ENCODE measurements at regions not wholly inside any gene's neighbourhood (a gene's known extent, or its start where the extent isn't known, plus 50 kb on each side); places are given as distances from the start of the nearest gene placed in this dataset.

- DNase-seq (ENCODE audit: low read depth, low spot score) = no peak
Measured at GRCh38 chr18:27632706-27633105, 447.6 kb upstream of the CHST9 start.

DNA sequence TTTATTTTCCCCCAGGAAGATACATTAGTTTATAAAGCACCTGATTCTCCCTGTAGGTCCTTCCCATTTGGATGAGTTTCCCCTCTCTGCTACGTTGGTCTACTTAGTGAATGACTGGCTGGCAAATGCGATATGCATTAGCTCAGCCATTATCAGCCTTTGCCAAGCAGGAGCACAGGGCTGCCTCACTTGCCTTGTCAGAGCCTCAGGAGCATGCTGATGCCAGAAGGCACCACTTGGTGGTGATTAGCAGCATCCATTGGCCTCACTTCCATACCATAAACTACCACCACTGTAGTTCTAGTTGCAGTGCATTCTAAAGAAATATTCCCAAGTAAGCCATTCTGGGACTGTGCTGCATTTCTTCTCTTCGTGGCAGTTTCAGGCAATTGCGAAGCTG, 442.8 kb upstream of the CHST9 start:
- no peak for DNase-seq (ENCODE audit: low read depth, low spot score)

DNA sequence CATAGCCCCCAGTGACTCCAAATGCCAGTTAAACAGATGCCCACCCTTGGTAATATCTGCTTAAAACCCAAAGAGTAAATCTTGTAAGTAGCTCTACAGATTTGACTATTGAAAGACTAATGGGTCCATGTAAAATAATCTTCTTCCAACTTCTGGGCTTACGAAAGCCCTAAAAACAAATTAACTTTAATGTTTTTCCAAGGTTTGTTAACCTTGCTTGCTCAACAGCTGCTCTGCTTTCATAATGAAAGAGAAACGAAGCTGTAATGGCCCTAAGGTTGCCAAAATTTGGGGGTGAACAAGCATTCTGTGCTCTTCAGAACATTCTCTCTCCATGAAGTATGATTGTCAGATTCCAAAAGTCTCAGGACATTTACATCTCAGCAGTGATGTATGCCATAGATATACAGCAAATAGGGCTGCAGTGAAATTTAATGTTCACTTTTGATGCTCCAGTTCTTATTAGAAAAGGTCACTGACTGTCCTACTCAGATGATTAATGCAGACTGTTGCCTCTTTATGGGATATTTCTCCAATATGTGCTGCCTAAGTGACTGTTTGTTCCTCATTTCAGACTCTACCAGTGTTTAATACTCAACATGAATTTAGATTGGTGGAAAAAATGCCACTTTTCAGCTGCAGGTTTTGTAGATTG, 436.3 kb upstream of the CHST9 start:
- no peak for DNase-seq (ENCODE audit: low read depth, low spot score)

DNA sequence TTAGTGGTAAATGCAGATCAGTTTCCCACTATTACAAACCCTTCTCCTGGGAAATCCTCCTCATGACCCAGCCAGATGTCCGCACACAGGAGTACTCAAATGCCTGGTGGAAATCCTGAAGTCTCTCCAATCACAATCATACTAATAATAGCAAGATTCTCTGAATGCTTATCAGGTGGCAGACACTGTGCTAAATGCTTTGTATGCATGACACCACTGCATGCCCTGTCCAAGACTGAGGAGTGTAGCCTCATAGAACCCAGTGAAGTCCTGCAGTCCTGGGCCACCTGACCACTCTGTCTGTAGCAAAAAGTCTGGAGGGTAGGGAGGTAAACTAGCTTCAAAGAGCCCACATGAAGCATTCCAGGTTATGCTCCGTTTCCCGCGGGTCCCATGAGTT, 434.8 kb upstream of the CHST9 start:
- DNase-seq (ENCODE audit: low read depth, low spot score) = no peak

- no peak for DNase-seq (ENCODE audit: low read depth, low spot score)
Measured at GRCh38 chr18:27619090-27619772, 434.1 kb upstream of the CHST9 start.

GRCh38 chr18:27616324-27616723, 431.2 kb upstream of the CHST9 start:
- DNase-seq (ENCODE audit: low read depth, low spot score) = no peak

DNA sequence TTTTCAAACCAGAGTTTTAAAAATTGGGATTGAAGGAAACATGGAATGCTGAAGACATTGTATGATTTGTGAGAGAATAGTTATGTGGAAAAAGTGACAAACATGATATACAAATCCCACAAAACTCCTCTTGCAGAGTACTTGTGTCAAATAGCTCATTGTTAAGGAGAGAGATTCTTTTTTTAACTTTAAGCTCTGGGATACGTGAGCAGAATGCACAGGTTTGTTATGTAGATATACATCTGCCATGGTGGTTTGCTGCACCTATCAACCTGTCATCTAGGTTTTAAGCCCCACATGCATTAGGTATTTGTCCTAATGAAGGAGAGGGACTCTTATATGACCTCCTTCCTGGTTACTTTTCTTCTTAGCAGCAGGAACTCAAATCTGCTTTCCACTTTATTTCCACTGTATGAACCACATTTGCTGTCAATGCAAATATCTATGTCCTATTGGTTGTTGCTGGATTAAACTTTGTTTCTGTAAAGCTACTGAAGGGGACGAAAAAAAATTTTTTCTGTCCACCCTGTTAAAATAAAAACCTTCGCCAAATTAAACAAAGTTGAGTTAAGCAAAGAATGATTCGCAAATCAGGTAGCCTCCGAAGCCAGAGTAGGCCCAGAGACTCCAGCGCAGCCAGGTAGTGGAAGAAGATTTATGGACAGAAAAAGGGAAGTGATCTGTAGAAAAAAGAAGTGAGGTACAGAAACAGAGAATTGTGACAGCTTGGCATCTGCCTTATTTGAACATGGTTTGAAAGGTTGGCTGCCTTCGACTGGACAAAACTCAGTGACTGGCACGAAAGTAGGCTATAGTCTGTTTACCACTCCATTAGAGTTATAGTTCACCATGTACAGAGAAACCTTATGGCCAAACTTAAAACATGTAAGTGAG, 430.1 kb upstream of the CHST9 start:
- no peak for DNase-seq (ENCODE audit: low read depth, low spot score)

DNA sequence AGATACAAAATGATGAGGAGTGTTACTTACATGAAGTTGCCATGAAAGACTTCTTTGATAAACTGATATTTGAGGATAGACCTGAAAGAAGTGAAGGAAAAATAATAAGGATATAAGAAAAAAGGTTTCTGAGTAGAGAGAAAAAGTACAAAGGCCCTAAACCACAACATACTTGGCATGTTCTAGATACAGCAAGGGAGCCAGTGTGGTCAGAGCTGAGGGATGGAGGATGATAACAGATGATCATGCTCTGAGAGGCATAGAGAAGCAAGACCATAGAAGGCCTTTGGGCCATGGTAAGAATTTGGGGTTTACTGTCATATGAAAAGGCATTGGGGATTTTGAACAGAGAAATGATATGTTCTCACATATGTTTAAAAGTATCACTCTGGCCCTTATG, 424.1 kb upstream of the CHST9 start:
- peak; percentile 80 for DNase-seq (ENCODE audit: low read depth, low spot score)

GRCh38 chr18:27608742-27609141, 423.6 kb upstream of the CHST9 start:
- DNase-seq (ENCODE audit: low read depth, low spot score) = no peak

GRCh38 chr18:27608174-27608573, 423.1 kb upstream of the CHST9 start:
- DNase-seq (ENCODE audit: low read depth, low spot score) = no peak

DNA sequence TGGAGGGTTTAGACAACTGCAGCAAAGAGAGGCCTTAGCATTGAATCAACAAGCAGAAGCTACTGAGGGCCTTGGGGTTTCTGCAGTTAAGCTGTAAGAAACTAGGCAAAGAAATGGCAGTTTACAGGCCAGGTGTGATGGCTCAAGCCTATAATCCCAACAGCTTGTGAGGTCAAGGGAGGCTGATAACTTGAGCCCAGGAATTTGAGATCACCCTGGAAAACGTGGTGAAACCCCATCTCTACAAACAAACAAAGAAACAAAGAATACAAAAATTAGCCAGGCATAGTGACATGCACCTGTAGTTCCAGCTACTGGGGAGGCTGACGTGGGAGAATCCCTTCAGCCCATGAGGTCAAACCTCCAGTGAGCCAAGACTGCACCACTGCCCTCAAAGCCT, 421.6 kb upstream of the CHST9 start:
- DNase-seq (ENCODE audit: low read depth, low spot score) = no peak

GRCh38 chr18:27605107-27605834, 420.2 kb upstream of the CHST9 start:
- DNase-seq (ENCODE audit: low read depth, low spot score) = peak; percentile 92

GRCh38 chr18:27604583-27604982, 419.5 kb upstream of the CHST9 start:
- DNase-seq (ENCODE audit: low read depth, low spot score) = peak; percentile 72

GRCh38 chr18:27602092-27602491, 417.0 kb upstream of the CHST9 start:
- DNase-seq (ENCODE audit: low read depth, low spot score) = no peak

DNA sequence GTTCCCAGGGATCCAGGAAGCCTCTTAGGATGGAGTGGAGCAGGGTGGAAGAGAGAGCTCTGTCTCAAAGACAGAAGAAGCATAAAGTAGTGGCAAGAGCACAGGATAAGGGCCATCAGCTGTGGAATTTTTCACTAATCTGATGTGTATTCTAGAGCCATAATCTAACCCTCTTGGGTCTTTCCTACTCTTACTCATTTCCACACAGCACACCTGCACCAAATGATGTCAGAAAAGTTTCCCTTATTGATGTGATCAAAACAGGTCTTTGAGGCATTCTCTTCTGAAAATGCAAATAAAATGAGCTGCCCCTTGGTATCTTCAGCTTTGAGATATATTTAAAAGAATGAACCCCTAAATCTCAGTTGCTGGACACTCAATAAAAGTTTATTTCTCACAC, 415.1 kb upstream of the CHST9 start:
- no peak for DNase-seq (ENCODE audit: low read depth, low spot score)

GRCh38 chr18:27599202-27599829, 414.2 kb upstream of the CHST9 start:
- peak; percentile 71 for DNase-seq (ENCODE audit: low read depth, low spot score)

DNA sequence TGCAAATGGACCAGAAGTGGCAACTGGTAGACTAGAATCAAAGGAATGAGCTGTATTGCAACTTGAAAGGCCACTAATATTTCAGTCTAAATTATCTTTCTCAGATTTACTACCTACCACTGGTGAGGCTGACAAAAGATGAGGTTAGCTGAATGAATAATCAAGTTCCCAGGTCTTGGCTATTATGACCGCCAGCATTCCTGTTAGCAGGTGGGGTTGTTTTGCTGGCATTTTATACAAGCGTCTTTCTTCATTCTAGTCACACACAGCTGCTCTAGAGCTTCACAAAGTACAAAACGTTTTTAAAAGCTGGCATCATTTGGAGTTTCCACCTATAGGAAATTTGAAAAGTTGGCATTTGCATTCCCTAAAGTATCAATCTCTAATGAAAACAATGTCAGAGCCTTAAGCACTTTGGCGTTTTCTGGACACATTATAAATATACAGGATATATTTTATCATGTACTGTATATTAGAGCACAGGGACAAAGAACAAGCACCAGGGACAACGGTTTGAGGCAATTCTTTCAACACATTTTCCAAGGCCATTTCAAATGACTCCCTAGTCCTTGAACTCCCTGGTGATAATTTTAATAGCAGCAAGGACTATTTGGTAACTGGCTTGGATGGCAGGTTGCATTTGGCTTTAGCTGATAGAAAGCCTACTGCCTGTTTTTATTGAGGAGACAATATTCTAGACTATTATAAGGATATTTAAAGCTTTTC, 410.2 kb upstream of the CHST9 start:
- DNase-seq (ENCODE audit: low read depth, low spot score) = peak; percentile 14

DNA sequence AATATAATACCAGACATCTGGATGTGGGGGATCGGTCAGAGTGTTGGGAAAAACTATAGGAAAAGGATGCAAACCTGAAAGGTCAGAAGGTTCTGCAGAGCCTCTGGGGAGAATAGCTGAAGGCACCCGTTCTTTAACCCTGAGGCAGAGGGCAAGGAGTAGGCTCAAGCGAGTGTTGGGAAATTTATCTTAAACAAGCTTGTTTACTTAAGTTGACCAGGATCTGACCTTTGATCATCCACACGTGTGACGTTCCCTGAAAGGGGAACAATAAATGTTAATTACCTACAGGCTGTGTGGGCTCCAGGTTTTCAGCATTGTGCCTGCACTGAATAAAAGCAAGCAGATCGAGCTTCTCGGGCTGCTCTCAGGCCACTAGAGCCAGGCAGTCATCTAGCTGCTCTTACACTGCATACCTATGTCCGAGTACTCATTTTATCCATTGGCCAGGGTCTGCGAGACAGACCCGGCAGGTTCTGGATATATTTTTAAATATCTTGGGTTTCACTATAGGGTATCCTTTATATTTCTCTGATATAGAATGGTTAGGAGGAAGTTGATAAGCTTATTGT, 400.6 kb upstream of the CHST9 start:
- no peak for DNase-seq (ENCODE audit: low read depth, low spot score)

DNA sequence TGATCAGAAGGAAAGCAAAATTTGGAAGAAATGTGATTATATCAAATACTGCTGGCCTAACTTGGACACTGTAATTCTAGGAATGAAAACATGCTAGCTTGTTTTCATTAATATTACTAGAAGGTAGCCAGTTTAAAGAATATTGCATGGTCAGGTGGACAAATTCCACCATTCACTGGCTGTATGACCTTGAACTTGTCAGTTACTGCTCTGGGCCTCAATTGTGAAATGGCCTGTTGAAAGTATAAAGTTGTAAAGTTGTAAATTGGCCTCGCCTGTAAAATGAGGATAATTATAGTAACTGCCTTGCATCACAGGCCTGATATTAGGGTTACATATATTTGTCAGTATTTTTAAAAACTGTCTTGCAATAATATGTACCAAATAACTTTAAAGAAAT, 398.4 kb upstream of the CHST9 start:
- DNase-seq (ENCODE audit: low read depth, low spot score) = no peak

- DNase-seq (ENCODE audit: low read depth, low spot score) = peak; percentile 7
Measured at GRCh38 chr18:27582760-27583412, 397.8 kb upstream of the CHST9 start.
